ENCODE measurements at regions not wholly inside any gene's neighbourhood (a gene's known extent, or its start where the extent isn't known, plus 50 kb on each side); places are given as distances from the start of the nearest gene placed in this dataset.

- TF ChIP-seq CTCF (IDR thresholded peaks at IDR 0.05) (no peak), POLR2AphosphoS5 (IDR thresholded peaks at IDR 0.05) (no peak)
Observed at GRCh38 chr14:98186140-98186539, 1085.9 kb downstream of the BCL11B start.

All from breast epithelium (tissue), 3 donors.